Activated CD4-positive, alpha-beta T cell treated with anti-CD3 and anti-CD28 coated beads, Interleukin-2, amount 10 ng/mL, durations not matched to agents 24 days and 14 days (primary cell): ENCODE measurements at regions not wholly inside any gene's neighbourhood (a gene's known extent, or its start where the extent isn't known, plus 50 kb on each side); places are given as distances from the start of the nearest gene placed in this dataset.

ENCODE experiments used
- DNase-seq: peaks from one replicate; pipeline ENCODE4 v3.0.0; 2022
- H3K27ac Mint-ChIP-seq: one replicate; pipeline ENCODE4 v1.8.0; 2022; ENCODE audit warnings: mild to moderate bottlenecking, mixed read lengths
- H3K27me3 Mint-ChIP-seq: one replicate; pipeline ENCODE4 v1.8.0; 2022; ENCODE audit warnings: mixed read lengths
- H3K36me3 Mint-ChIP-seq: one replicate; pipeline ENCODE4 v1.8.0; 2022; ENCODE audit warnings: low read depth, mild to moderate bottlenecking, mixed read lengths
- H3K4me1 Mint-ChIP-seq: one replicate; pipeline ENCODE4 v1.8.0; 2021; ENCODE audit warnings: mixed read lengths
- H3K4me3 Mint-ChIP-seq: one replicate; pipeline ENCODE4 v1.8.0; 2022; ENCODE audit warnings: mild to moderate bottlenecking, moderate library complexity, mixed read lengths
- H3K9me3 Mint-ChIP-seq: one replicate; pipeline ENCODE4 v1.8.0; 2021; ENCODE audit warnings: mixed read lengths
- intact Hi-C: fragments of 100-400 bp; cut with micrococcal nuclease; formaldehyde crosslinking; loops from one replicate; pipeline ENCODE4 v1.15.1; 2023

- H3K27ac Mint-ChIP-seq = no peak overlapping the region
- H3K9me3 Mint-ChIP-seq = no peaks in the 10 kb centered on the region
- no peak for DNase-seq
- H3K36me3 Mint-ChIP-seq = no peaks in the 10 kb centered on the region
- no peaks in the 10 kb centered on the region for H3K4me1 Mint-ChIP-seq
- no peak overlapping the region for H3K4me3 Mint-ChIP-seq
- H3K27me3 Mint-ChIP-seq = no peaks in the 10 kb centered on the region
- intact Hi-C loops = no loop called here
These were observed 179.5 kb upstream of the CXCL12 start for GRCh38 chr10:44564361-44564760.

GRCh38 chr10:44564790-44565189 is 179.9 kb upstream of the CXCL12 start:
- no peak for DNase-seq
- intact Hi-C loops = no loop called here
- Mint-ChIP-seq H3K36me3 (no peaks in the 10 kb centered on the region), H3K4me3 (no peak overlapping the region), H3K27ac (no peak overlapping the region), H3K27me3 (no peaks in the 10 kb centered on the region), H3K9me3 (no peaks in the 10 kb centered on the region), H3K4me1 (no peaks in the 10 kb centered on the region)

DNA sequence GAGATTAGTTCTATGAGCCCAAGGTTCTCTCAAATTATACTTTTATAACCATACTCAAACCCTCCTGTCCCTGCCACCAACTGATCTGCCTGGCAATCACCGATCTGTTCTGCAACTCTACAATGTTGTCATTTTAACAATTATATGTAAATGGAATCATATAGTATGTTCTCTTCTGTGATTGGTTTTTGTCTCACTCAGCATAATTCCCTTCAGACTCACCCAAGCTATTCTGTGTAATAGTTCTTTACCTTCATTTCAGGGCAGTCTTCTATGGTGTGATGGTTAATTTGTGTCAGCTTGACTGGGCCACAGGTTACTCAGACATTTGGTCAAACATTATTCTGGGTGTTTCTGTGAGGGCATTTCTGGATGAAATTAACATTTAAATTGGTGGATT is 181.9 kb upstream of the CXCL12 start:
- H3K27ac Mint-ChIP-seq = no peak overlapping the region
- H3K4me3 Mint-ChIP-seq = no peak overlapping the region
- no peaks in the 10 kb centered on the region for H3K27me3 Mint-ChIP-seq
- no peak for DNase-seq
- H3K9me3 Mint-ChIP-seq = no peaks in the 10 kb centered on the region
- intact Hi-C loops = no loop called here
- H3K36me3 Mint-ChIP-seq = no peaks in the 10 kb centered on the region
- H3K4me1 Mint-ChIP-seq = no peaks in the 10 kb centered on the region

GRCh38 chr10:44567471-44567870 is 182.6 kb upstream of the CXCL12 start:
- H3K36me3 Mint-ChIP-seq = no peaks in the 10 kb centered on the region
- no peak overlapping the region for H3K27ac Mint-ChIP-seq
- DNase-seq = no peak
- H3K27me3 Mint-ChIP-seq = no peaks in the 10 kb centered on the region
- no peaks in the 10 kb centered on the region for H3K4me1 Mint-ChIP-seq
- H3K9me3 Mint-ChIP-seq = no peaks in the 10 kb centered on the region
- intact Hi-C loops = no loop called here
- no peak overlapping the region for H3K4me3 Mint-ChIP-seq

DNA sequence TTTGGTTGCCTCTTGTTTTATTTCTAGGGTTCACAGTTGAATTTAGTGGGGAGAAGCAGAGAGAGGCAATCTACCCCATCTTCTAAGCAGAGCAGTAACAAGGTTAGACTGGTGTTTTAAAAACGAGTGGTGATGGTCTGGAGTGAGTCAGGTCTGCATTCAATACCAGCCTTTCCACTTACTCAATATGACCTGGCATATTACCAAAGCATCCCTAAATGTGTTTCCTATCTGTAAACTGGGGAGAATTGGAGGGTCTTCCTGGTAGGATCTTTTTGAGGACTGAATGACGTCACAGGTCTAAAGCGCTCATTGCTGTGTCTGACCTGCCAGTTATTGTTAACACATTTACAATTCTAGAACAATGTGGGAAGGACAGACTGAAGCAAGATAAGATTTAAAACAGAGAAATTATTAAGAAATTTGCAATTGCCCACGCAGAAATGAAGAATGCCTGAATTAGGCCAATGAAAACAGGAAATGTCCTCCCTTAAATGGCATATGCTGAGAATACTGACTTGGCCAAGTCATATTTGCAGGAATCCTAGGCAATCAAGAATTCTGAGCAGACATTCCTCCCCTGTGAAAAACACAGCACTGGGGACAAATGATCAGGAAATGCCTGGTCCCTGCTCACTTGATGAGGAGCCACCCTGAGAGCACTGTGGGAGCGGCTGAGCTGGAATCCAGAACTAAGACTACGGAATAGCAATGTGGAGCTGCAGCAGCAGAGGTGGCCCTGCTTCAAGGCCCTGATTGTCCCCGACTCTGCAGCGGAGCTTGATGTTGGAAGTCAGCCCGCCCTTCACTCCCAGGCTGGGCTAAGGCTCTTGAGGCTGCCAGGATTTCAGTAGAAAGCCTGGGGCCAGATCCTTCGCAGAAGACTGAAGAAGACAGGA is 184.5 kb upstream of the CXCL12 start:
- no peaks in the 10 kb centered on the region for H3K9me3 Mint-ChIP-seq
- H3K27ac Mint-ChIP-seq = no peak overlapping the region
- no peak overlapping the region for H3K4me3 Mint-ChIP-seq
- no peaks in the 10 kb centered on the region for H3K4me1 Mint-ChIP-seq
- no peaks in the 10 kb centered on the region for H3K36me3 Mint-ChIP-seq
- DNase-seq = no peak
- intact Hi-C loops = no loop called here
- no peaks in the 10 kb centered on the region for H3K27me3 Mint-ChIP-seq

DNA sequence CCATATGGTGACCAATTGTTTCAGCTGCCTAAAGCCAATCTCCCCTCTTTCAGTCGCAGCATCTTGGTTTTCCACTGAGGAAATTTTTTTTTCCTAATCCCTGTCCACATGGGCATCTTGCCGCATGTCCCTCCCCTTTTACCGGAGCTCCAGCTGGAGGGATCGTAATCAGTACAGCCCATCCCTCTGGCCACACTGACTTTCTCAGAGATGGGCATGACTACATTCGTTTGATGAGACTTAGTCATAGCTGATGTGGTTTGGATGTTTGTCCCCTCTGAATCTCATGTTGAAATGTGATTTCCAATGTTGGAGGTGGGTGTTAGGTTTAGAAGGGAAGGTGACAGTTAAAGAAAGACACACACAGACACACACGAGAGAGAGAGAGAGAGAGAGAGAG is 186.8 kb upstream of the CXCL12 start:
- no peaks in the 10 kb centered on the region for H3K36me3 Mint-ChIP-seq
- intact Hi-C loops = no loop called here

GRCh38 chr10:44572146-44572545 is 187.2 kb upstream of the CXCL12 start:
- Mint-ChIP-seq H3K27ac (no peak overlapping the region), H3K4me1 (no peaks in the 10 kb centered on the region)

More for the DNA sequence above, 186.8 kb upstream of the CXCL12 start:
- H3K27me3 Mint-ChIP-seq = no peaks in the 10 kb centered on the region
- no peak overlapping the region for H3K4me3 Mint-ChIP-seq
- DNase-seq = no peak
- H3K27ac Mint-ChIP-seq = no peak overlapping the region
- H3K9me3 Mint-ChIP-seq = no peaks in the 10 kb centered on the region
- no peaks in the 10 kb centered on the region for H3K4me1 Mint-ChIP-seq

DNA sequence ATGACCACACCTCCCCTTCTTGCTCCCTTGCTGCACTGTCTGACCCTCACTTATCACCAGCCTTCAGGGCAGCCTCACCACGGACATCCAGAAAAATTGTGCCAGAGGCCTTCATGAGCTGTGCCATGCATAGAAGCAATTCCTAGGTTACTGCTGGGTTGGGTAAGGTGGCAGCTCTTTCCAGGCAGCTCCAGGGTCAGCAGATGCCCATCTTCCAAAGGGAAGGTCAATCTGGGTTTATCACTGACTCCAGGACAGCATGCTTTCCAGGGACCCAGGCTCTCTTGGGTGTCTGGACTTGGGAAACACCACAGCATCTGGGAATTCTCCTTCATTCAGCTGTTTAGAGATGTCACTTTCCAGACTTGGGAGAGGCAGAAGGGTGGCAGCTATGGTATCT is 188.9 kb upstream of the CXCL12 start:
- H3K4me3 Mint-ChIP-seq = no peak overlapping the region
- no peaks in the 10 kb centered on the region for H3K27me3 Mint-ChIP-seq
- H3K36me3 Mint-ChIP-seq = no peaks in the 10 kb centered on the region
- H3K4me1 Mint-ChIP-seq = no peaks in the 10 kb centered on the region
- H3K27ac Mint-ChIP-seq = no peak overlapping the region
- H3K9me3 Mint-ChIP-seq = no peaks in the 10 kb centered on the region
- DNase-seq = no peak
- intact Hi-C loops = no loop called here

More at GRCh38 chr10:44572146-44572545, 187.2 kb upstream of the CXCL12 start:
- intact Hi-C loops = no loop called here
- Mint-ChIP-seq H3K9me3 (no peaks in the 10 kb centered on the region), H3K36me3 (no peaks in the 10 kb centered on the region), H3K4me3 (no peak overlapping the region), H3K27me3 (no peaks in the 10 kb centered on the region)
- DNase-seq = no peak

GRCh38 chr10:44574596-44575480 is 189.9 kb upstream of the CXCL12 start:
- DNase-seq = no peak
- intact Hi-C loops = no loop called here
- Mint-ChIP-seq H3K9me3 (no peaks in the 10 kb centered on the region), H3K4me3 (no peak overlapping the region), H3K36me3 (no peaks in the 10 kb centered on the region), H3K27me3 (no peaks in the 10 kb centered on the region), H3K27ac (no peak overlapping the region), H3K4me1 (no peaks in the 10 kb centered on the region)

GRCh38 chr10:44575601-44576380 is 190.9 kb upstream of the CXCL12 start:
- DNase-seq = no peak
- no peak overlapping the region for H3K27ac Mint-ChIP-seq
- no peaks in the 10 kb centered on the region for H3K9me3 Mint-ChIP-seq
- H3K36me3 Mint-ChIP-seq = no peaks in the 10 kb centered on the region
- no peaks in the 10 kb centered on the region for H3K27me3 Mint-ChIP-seq
- intact Hi-C loops = no loop called here
- H3K4me1 Mint-ChIP-seq = no peaks in the 10 kb centered on the region
- H3K4me3 Mint-ChIP-seq = no peak overlapping the region

DNA sequence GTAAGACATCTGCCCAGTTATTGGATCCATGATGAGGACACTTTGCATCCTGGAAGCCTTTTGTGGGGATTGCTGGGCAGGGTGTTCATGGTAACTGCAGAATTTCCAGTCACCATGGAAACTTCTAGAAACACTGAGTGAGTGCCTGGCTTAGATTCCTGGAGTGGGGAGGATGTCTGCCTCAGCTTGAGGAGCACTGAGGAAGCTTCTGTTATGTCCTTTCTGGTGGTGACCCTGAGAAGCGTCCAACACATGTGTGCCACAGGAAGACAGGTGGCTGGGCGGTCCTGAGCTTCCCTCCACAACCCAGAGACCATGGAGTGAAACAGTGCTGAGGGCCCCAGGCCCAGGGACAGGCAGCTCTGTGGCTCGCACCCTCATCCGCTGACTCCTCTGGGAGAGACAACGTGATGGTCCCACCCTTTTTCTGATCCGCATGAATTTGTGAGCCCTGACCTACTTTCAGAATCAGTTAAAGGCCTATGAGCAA is 191.8 kb upstream of the CXCL12 start:
- H3K27me3 Mint-ChIP-seq = no peaks in the 10 kb centered on the region
- intact Hi-C loops = no loop called here
- no peaks in the 10 kb centered on the region for H3K4me1 Mint-ChIP-seq
- H3K4me3 Mint-ChIP-seq = no peak overlapping the region
- H3K36me3 Mint-ChIP-seq = no peaks in the 10 kb centered on the region
- H3K27ac Mint-ChIP-seq = no peak overlapping the region
- no peaks in the 10 kb centered on the region for H3K9me3 Mint-ChIP-seq
- DNase-seq = no peak

DNA sequence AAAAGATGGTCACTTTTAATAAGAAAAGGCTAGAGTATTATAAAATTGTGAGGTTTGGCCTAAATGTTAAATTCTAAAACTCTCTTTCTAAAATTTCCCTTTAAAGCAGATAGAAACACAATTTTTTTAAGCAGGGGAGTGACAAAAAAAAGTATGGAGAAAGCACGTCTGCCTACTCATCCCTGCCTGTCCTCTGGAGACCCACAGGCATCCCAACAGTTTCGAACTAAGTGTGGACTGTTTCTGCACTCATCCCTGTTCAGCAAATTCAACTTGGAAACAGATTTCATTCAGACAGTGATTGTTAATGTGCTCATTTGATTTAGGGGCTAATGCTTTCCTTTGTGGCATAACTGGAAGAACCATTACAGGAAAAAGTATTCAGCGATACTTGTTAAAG is 192.6 kb upstream of the CXCL12 start:
- DNase-seq = no peak
- no peak overlapping the region for H3K4me3 Mint-ChIP-seq
- no peaks in the 10 kb centered on the region for H3K9me3 Mint-ChIP-seq
- H3K27me3 Mint-ChIP-seq = no peaks in the 10 kb centered on the region
- no peaks in the 10 kb centered on the region for H3K36me3 Mint-ChIP-seq
- H3K4me1 Mint-ChIP-seq = no peaks in the 10 kb centered on the region
- intact Hi-C loops = no loop called here
- no peak overlapping the region for H3K27ac Mint-ChIP-seq

DNA sequence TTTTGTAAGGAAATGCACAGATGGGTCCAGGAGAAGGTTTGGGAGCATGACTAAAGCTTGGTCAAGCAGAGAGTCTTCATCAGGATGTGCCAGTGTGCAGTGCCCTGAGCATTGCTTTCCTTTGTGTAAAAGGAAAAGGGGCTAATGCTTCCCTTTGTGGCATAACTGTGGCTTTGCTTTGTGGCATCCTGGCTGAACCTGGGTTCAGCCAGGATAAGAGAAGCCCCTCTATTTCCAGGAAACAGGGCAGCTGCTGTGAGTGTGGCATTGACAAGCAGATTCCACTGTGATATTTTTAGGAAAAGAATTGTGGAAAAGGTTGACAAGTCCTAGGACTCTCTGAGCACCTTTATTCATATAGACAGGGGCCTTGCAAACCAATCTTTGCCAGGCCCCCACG is 193.4 kb upstream of the CXCL12 start:
- Mint-ChIP-seq H3K27ac (no peak overlapping the region), H3K4me1 (no peaks in the 10 kb centered on the region), H3K9me3 (no peaks in the 10 kb centered on the region), H3K36me3 (no peaks in the 10 kb centered on the region), H3K27me3 (no peaks in the 10 kb centered on the region), H3K4me3 (no peak overlapping the region)
- intact Hi-C loops = no loop called here
- DNase-seq = no peak
